Right forelimb (tissue), 1 donor: ENCODE measurements at regions not wholly inside any gene's neighbourhood (a gene's known extent, or its start where the extent isn't known, plus 50 kb on each side); places are given as distances from the start of the nearest gene placed in this dataset.

Source experiments
- DNase-seq: peaks from one replicate; pipeline ENCODE4 v3.0.0-alpha.2; 2018

- DNase-seq = no peak
Observed at GRCh38 chr12:125919856-125920470, 854.7 kb downstream of the AACS start.

- no peak for DNase-seq
Observed at GRCh38 chr12:125922330-125922729, 857.1 kb downstream of the AACS start.

- DNase-seq = no peak
Observed at GRCh38 chr12:125936502-125936901, 871.3 kb downstream of the AACS start.

GRCh38 chr12:125944446-125944845 lies 879.2 kb downstream of the AACS start:
- no peak for DNase-seq

- no peak for DNase-seq
Observed at GRCh38 chr12:125949471-125949870, 884.2 kb downstream of the AACS start.

GRCh38 chr12:125954362-125954761 lies 889.1 kb downstream of the AACS start:
- DNase-seq = no peak

- DNase-seq = no peak
Observed at GRCh38 chr12:125956186-125956585, 891.0 kb downstream of the AACS start.

GRCh38 chr12:125966641-125967040 lies 901.4 kb downstream of the AACS start:
- no peak for DNase-seq

- no peak for DNase-seq
Observed at GRCh38 chr12:125968413-125968812, 903.2 kb downstream of the AACS start.

- no peak for DNase-seq
Observed at GRCh38 chr12:125971981-125972380, 906.7 kb downstream of the AACS start.

- DNase-seq = no peak
Observed at GRCh38 chr12:125978286-125978685, 913.1 kb downstream of the AACS start.

- no peak for DNase-seq
Observed at GRCh38 chr12:125981610-125982253, 916.5 kb downstream of the AACS start.

- DNase-seq = peak; percentile 89
Observed at GRCh38 chr12:125983094-125983783, 918.0 kb downstream of the AACS start.

GRCh38 chr12:125983784-125984500 lies 918.7 kb downstream of the AACS start:
- no peak for DNase-seq

GRCh38 chr12:125988545-125988944 lies 923.3 kb downstream of the AACS start:
- no peak for DNase-seq

- no peak for DNase-seq
Observed at GRCh38 chr12:125989696-125990095, 924.5 kb downstream of the AACS start.

- no peak for DNase-seq
Observed at GRCh38 chr12:125996443-125996842, 931.2 kb downstream of the AACS start.

- DNase-seq = no peak
Observed at GRCh38 chr12:125999628-126000027, 934.4 kb downstream of the AACS start.

- DNase-seq = no peak
Observed at GRCh38 chr12:126019385-126019784, 954.1 kb downstream of the AACS start.

GRCh38 chr12:126021675-126022074 lies 956.4 kb downstream of the AACS start:
- DNase-seq = no peak

GRCh38 chr12:126027825-126028224 lies 962.6 kb downstream of the AACS start:
- no peak for DNase-seq

- no peak for DNase-seq
Observed at GRCh38 chr12:126030573-126030972, 965.3 kb downstream of the AACS start.

GRCh38 chr12:126033751-126034150 lies 968.5 kb downstream of the AACS start:
- no peak for DNase-seq

- no peak for DNase-seq
Observed at GRCh38 chr12:126036348-126036747, 971.1 kb downstream of the AACS start.
